ENCODE measurements at regions not wholly inside any gene's neighbourhood (a gene's known extent, or its start where the extent isn't known, plus 50 kb on each side); places are given as distances from the start of the nearest gene placed in this dataset.

DNA sequence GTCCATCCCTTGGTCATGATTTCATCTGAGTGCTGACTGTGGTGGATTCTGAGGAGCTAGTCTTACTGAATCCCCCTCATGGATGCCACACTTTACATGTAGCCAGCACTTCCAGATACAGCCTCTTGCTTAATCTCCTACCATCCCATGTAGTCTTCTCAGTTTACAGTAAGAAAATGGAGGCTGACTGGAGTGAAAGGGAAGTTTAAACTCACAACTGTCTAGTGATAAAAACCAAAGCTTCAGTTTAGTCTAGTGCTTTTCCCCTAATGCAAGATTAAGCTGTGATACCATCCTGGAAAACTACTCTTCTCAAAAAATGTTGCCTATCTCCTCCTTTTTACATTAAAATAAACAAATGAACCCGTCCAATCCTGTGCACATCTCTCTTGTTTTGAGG, 146.8 kb upstream of the HES1 start:
- TF ChIP-seq POLR2A (IDR thresholded peaks at IDR 0.05): no peak
- TF ChIP-seq, protein P1, sequence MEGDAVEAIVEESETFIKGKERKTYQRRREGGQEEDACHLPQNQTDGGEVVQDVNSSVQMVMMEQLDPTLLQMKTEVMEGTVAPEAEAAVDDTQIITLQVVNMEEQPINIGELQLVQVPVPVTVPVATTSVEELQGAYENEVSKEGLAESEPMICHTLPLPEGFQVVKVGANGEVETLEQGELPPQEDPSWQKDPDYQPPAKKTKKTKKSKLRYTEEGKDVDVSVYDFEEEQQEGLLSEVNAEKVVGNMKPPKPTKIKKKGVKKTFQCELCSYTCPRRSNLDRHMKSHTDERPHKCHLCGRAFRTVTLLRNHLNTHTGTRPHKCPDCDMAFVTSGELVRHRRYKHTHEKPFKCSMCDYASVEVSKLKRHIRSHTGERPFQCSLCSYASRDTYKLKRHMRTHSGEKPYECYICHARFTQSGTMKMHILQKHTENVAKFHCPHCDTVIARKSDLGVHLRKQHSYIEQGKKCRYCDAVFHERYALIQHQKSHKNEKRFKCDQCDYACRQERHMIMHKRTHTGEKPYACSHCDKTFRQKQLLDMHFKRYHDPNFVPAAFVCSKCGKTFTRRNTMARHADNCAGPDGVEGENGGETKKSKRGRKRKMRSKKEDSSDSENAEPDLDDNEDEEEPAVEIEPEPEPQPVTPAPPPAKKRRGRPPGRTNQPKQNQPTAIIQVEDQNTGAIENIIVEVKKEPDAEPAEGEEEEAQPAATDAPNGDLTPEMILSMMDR (IDR thresholded peaks at IDR 0.05): no peak
